Natural killer cell (primary cell): ENCODE measurements at regions not wholly inside any gene's neighbourhood (a gene's known extent, or its start where the extent isn't known, plus 50 kb on each side); places are given as distances from the start of the nearest gene placed in this dataset.

Experiments
- ATAC-seq, 3 donors: fragments of 150-1000 bp in 2 of 3; fragments of 200-7000 bp in 1 of 3; cut with Tn5 transposase; 1 replicate in 1 of 3; 2 replicates in 2 of 3; pipeline ENCODE4 v1.10.0; 2021; ENCODE audit warnings: mild to moderate bottlenecking in 2 of 3, moderate library complexity in 2 of 3
- DNase-seq, 2 donors: peaks; one replicate each; pipeline versions ENCODE4 v3.0.0 to v3.0.0-alpha.2; 2013 to 2021; ENCODE audit warnings: mixed read lengths in 1 of 2
- H3K27ac ChIP-seq: one replicate; pipeline ENCODE4 v1.5.1; 2013; ENCODE audit warnings: mild to moderate bottlenecking, low read length
- H3K27me3 ChIP-seq: one replicate; pipeline ENCODE4 v1.6.1; 2013; ENCODE audit warnings: low read length; ENCODE audit not compliant: control insufficient read depth, insufficient read depth
- H3K36me3 ChIP-seq: one replicate; pipeline ENCODE4 v1.6.1; 2013; ENCODE audit warnings: low read length; ENCODE audit not compliant: control insufficient read depth, insufficient read depth
- H3K4me1 ChIP-seq: one replicate; pipeline ENCODE4 v1.6.1; 2013; ENCODE audit warnings: low read length; ENCODE audit not compliant: control insufficient read depth, insufficient read depth
- H3K4me3 ChIP-seq: one replicate; pipeline ENCODE4 v1.5.1; 2013; ENCODE audit warnings: low read length
- H3K9me3 ChIP-seq: one replicate; pipeline ENCODE4 v1.6.1; 2013; ENCODE audit warnings: low read length; ENCODE audit not compliant: control insufficient read depth, insufficient read depth
- H3K27ac Mint-ChIP-seq, 2 donors: one replicate each; pipeline ENCODE4 v1.8.0; 2022; ENCODE audit warnings: mild to moderate bottlenecking in 2 of 2, mixed read lengths in 2 of 2, moderate library complexity in 1 of 2
- H3K27me3 Mint-ChIP-seq, 2 donors: one replicate each; pipeline ENCODE4 v1.8.0; 2022; ENCODE audit warnings: low read depth in 2 of 2, mixed read lengths in 2 of 2
- H3K36me3 Mint-ChIP-seq: one replicate; pipeline ENCODE4 v1.8.0; 2022; ENCODE audit warnings: mixed read lengths
- H3K4me1 Mint-ChIP-seq, 2 donors: one replicate each; pipeline ENCODE4 v1.8.0; 2022; ENCODE audit warnings: mixed read lengths in 2 of 2
- H3K4me3 Mint-ChIP-seq: one replicate; pipeline ENCODE4 v1.8.0; 2022; ENCODE audit warnings: mild to moderate bottlenecking, moderate library complexity, mixed read lengths
- H3K9me3 Mint-ChIP-seq, 2 donors: one replicate each; pipeline ENCODE4 v1.8.0; 2022; ENCODE audit warnings: mixed read lengths in 2 of 2
- CTCF ChIP-seq: fragments of 200-600 bp; IDR thresholded peaks from one replicate; pipeline ENCODE4 v1.8.0; 2022; ENCODE audit warnings: antibody characterized with exemption
- WGBS: methylation state at CpG from one replicate; pipeline ENCODE4 v1.1.7; 2013; ENCODE audit warnings: missing lambda C conversion rate; ENCODE audit not compliant: insufficient coverage; 5-methylcytosine and 5-hydroxymethylcytosine counted together
- intact Hi-C: fragments of 100-400 bp; cut with micrococcal nuclease; formaldehyde crosslinking; loops from one replicate; pipeline ENCODE4 v1.14.2; 2022

GRCh38 chr11:109885006-109885405, 208.2 kb upstream of the ZC3H12C start:
- no peak overlapping the region for H3K27ac ChIP-seq
- Mint-ChIP-seq H3K9me3 (peaks cover 7 to 17% of the 10 kb centered on the region in 2 donors), H3K27me3 (no peaks in the 10 kb centered on the region), H3K4me3 (no peak overlapping the region), H3K36me3 (no peaks in the 10 kb centered on the region), H3K27ac (no peak overlapping the region), H3K4me1 (no peaks in the 10 kb centered on the region)
- H3K4me3 ChIP-seq = no peak overlapping the region
- ATAC-seq (no peak), DNase-seq (no peak)
- intact Hi-C loops = no loop called here
- H3K9me3 ChIP-seq = no peaks in the 10 kb centered on the region
- H3K36me3 ChIP-seq = no peaks in the 10 kb centered on the region
- no peaks in the 10 kb centered on the region for H3K4me1 ChIP-seq
- no peak for TF ChIP-seq CTCF
- H3K27me3 ChIP-seq = no peaks in the 10 kb centered on the region
- 86% methylated on average over 7 of the region's 7 CpGs for WGBS

GRCh38 chr11:109892321-109892794, 200.8 kb upstream of the ZC3H12C start:
- Histone ChIP-seq H3K27ac (no peak overlapping the region), H3K4me1 (no peaks in the 10 kb centered on the region), H3K4me3 (no peak overlapping the region), H3K9me3 (no peaks in the 10 kb centered on the region), H3K27me3 (no peaks in the 10 kb centered on the region), H3K36me3 (no peaks in the 10 kb centered on the region)
- Mint-ChIP-seq H3K27me3 (no peaks in the 10 kb centered on the region), H3K9me3 (peaks cover 0 to 7% of the 10 kb centered on the region in 2 donors), H3K4me1 (no peaks in the 10 kb centered on the region), H3K4me3 (no peak overlapping the region), H3K27ac (no peak overlapping the region), H3K36me3 (no peaks in the 10 kb centered on the region)
- no peak for TF ChIP-seq CTCF
- ATAC-seq (no peak), DNase-seq (no peak)
- intact Hi-C loops = no loop called here
- 97% methylated on average over 4 of the region's 4 CpGs for WGBS

GRCh38 chr11:109894242-109894641, 198.9 kb upstream of the ZC3H12C start:
- Mint-ChIP-seq H3K27ac (no peak overlapping the region), H3K9me3 (peaks cover 0 to 4% of the 10 kb centered on the region in 2 donors), H3K27me3 (no peaks in the 10 kb centered on the region), H3K36me3 (peaks cover 6% of the 10 kb centered on the region), H3K4me1 (no peaks in the 10 kb centered on the region), H3K4me3 (no peak overlapping the region)
- no peaks in the 10 kb centered on the region for H3K9me3 ChIP-seq
- H3K4me3 ChIP-seq = no peak overlapping the region
- H3K36me3 ChIP-seq = no peaks in the 10 kb centered on the region
- no peaks in the 10 kb centered on the region for H3K27me3 ChIP-seq
- DNase-seq (no peak), ATAC-seq (no peak)
- no peaks in the 10 kb centered on the region for H3K4me1 ChIP-seq
- no peak overlapping the region for H3K27ac ChIP-seq
- no peak for TF ChIP-seq CTCF
- WGBS = 86% methylated on average over 1 of the region's 1 CpG
- intact Hi-C loops = no loop called here

GRCh38 chr11:109898592-109898991, 194.6 kb upstream of the ZC3H12C start:
- Histone ChIP-seq H3K4me1 (no peaks in the 10 kb centered on the region), H3K27me3 (no peaks in the 10 kb centered on the region), H3K27ac (no peak overlapping the region), H3K4me3 (no peak overlapping the region), H3K36me3 (no peaks in the 10 kb centered on the region), H3K9me3 (no peaks in the 10 kb centered on the region)
- intact Hi-C loops = no loop called here
- WGBS = 100% methylated on average over 1 of the region's 2 CpGs
- Mint-ChIP-seq H3K27ac (no peak overlapping the region), H3K9me3 (peaks cover 3 to 4% of the 10 kb centered on the region in 2 donors), H3K4me3 (no peak overlapping the region), H3K27me3 (no peaks in the 10 kb centered on the region), H3K4me1 (no peaks in the 10 kb centered on the region), H3K36me3 (peaks cover 6% of the 10 kb centered on the region)
- TF ChIP-seq CTCF = no peak
- no peak for ATAC-seq
- no peak for DNase-seq
